IMR-90 (cell line): ENCODE measurements at regions not wholly inside any gene's neighbourhood (a gene's known extent, or its start where the extent isn't known, plus 50 kb on each side); places are given as distances from the start of the nearest gene placed in this dataset.

Source experiments
- CEBPB ChIP-seq: IDR thresholded peaks from 2 replicates; pipeline ENCODE4 v1.6.1; 2012; ENCODE audit warnings: low read depth, low read length, improper control_type of control experiment
- NFE2L2 ChIP-seq: fragments of 150-350 bp; IDR thresholded peaks from 2 replicates; pipeline ENCODE4 v1.6.1; 2016; ENCODE audit warnings: low read depth, mild to moderate bottlenecking, low read length
- TF ChIP-seq, protein P1 (sequence below): conservative IDR thresholded peaks from 2 replicates; pipeline ENCODE4 v1.5.1; 2012; ENCODE audit warnings: mild to moderate bottlenecking, low read depth, low read length, improper control_type of control experiment

GRCh38 chr16:79844603-79845002 lies 244.1 kb upstream of the MAF start:
- TF ChIP-seq, protein P1, sequence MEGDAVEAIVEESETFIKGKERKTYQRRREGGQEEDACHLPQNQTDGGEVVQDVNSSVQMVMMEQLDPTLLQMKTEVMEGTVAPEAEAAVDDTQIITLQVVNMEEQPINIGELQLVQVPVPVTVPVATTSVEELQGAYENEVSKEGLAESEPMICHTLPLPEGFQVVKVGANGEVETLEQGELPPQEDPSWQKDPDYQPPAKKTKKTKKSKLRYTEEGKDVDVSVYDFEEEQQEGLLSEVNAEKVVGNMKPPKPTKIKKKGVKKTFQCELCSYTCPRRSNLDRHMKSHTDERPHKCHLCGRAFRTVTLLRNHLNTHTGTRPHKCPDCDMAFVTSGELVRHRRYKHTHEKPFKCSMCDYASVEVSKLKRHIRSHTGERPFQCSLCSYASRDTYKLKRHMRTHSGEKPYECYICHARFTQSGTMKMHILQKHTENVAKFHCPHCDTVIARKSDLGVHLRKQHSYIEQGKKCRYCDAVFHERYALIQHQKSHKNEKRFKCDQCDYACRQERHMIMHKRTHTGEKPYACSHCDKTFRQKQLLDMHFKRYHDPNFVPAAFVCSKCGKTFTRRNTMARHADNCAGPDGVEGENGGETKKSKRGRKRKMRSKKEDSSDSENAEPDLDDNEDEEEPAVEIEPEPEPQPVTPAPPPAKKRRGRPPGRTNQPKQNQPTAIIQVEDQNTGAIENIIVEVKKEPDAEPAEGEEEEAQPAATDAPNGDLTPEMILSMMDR: no peak
- TF ChIP-seq CEBPB: no peak
- no peak for TF ChIP-seq NFE2L2
